Kidney (tissue), 13 donors: ENCODE measurements at regions not wholly inside any gene's neighbourhood (a gene's known extent, or its start where the extent isn't known, plus 50 kb on each side); places are given as distances from the start of the nearest gene placed in this dataset.

Experiments
- DNase-seq, 5 donors: peaks; one replicate each; pipeline ENCODE4 v3.0.0-alpha.2; 2013 to 2020
- FAIRE-seq: peaks from 2 replicates; lab custom pipeline; 2012; peaks lifted over from hg19 to GRCh38; lab: Jason Lieb, UNC
- H3K27ac ChIP-seq, 2 donors: one replicate each; pipeline ENCODE4 v1.7.0; 2013; ENCODE audit warnings: low read depth in 2 of 2, low read length in 2 of 2, inconsistent platforms in 1 of 2
- H3K27me3 ChIP-seq: one replicate; pipeline ENCODE4 v1.7.1; 2013; ENCODE audit warnings: low read length, inconsistent platforms; ENCODE audit not compliant: control insufficient read depth, insufficient read depth
- H3K36me3 ChIP-seq, 3 donors: one replicate each; pipeline versions ENCODE4 v1.7.0 to v1.7.1; 2013; ENCODE audit warnings: low read length in 3 of 3, control low read depth in 1 of 3, inconsistent platforms in 1 of 3; ENCODE audit not compliant: insufficient read depth in 3 of 3, control insufficient read depth in 2 of 3
- H3K4me1 ChIP-seq, 3 donors: one replicate each; pipeline versions ENCODE4 v1.7.0 to v1.7.1; 2013; ENCODE audit warnings: low read length in 3 of 3, inconsistent platforms in 1 of 3, low read depth in 1 of 3; ENCODE audit not compliant: control insufficient read depth in 2 of 3, insufficient read depth in 2 of 3
- H3K4me3 ChIP-seq, 3 donors: one replicate each; pipeline versions ENCODE4 v1.7.0 to v1.8.1; 2013; ENCODE audit warnings: low read length in 3 of 3, control low read depth in 1 of 3, inconsistent platforms in 1 of 3
- H3K9ac ChIP-seq, 3 donors: one replicate each; pipeline versions ENCODE4 v1.7.0 to v1.7.1; 2013; ENCODE audit warnings: low read length in 3 of 3, control low read depth in 1 of 3, inconsistent platforms in 1 of 3
- H3K9me3 ChIP-seq, 3 donors: one replicate each; pipeline versions ENCODE4 v1.7.0 to v1.7.1; 2013; ENCODE audit warnings: low read length in 3 of 3, control low read depth in 1 of 3, inconsistent platforms in 1 of 3; ENCODE audit not compliant: control insufficient read depth in 2 of 3, insufficient read depth in 1 of 3
- CTCF ChIP-seq: IDR thresholded peaks from 3 replicates; pipeline ENCODE4 v1.5.1; 2012; ENCODE audit warnings: mild to moderate bottlenecking, moderate library complexity, borderline replicate concordance; ENCODE audit not compliant: insufficient read depth; ENCODE audit errors: extremely low read depth
- intact Hi-C: fragments of 100-400 bp; cut with DNase I; formaldehyde crosslinking; loops from one replicate; pipeline ENCODE4 v1.11.1; 2022
- donor health status: control.
- donor health status: control.
- donor health status: control.
- donor health status: control.
- donor health status: control.
- donor health status: DM: yes; HTN: yes; CAD: no.
- donor health status: Normal renal cell carcinoma (clear cell type).

- H3K27me3 ChIP-seq = no peaks in the 10 kb centered on the region
- H3K4me3 ChIP-seq = no peak overlapping the region
- H3K27ac ChIP-seq = no peak overlapping the region
- no peak overlapping the region for H3K9ac ChIP-seq
- no peaks in the 10 kb centered on the region for H3K9me3 ChIP-seq
- intact Hi-C loops = no loop called here
- no peaks in the 10 kb centered on the region for H3K36me3 ChIP-seq
- peaks cover 0 to 2% (median 0%) of the 10 kb centered on the region in 3 donors for H3K4me1 ChIP-seq
- DNase-seq = no peak
- FAIRE-seq = no peak
- TF ChIP-seq CTCF = no peak
Measured at GRCh38 chr1:168375566-168376300, 95.1 kb downstream of the TBX19 start.

- no peak for TF ChIP-seq CTCF
- DNase-seq (no peak), FAIRE-seq (no peak)
- Histone ChIP-seq H3K9ac (no peak overlapping the region), H3K4me1 (peaks cover 0 to 2% (median 0%) of the 10 kb centered on the region in 3 donors), H3K4me3 (no peak overlapping the region), H3K36me3 (no peaks in the 10 kb centered on the region), H3K27ac (no peak overlapping the region), H3K27me3 (no peaks in the 10 kb centered on the region), H3K9me3 (no peaks in the 10 kb centered on the region)
- intact Hi-C loops = no loop called here
Measured at GRCh38 chr1:168374566-168374965, 93.9 kb downstream of the TBX19 start.

GRCh38 chr1:168373869-168374268 is 93.2 kb downstream of the TBX19 start:
- Histone ChIP-seq H3K27ac (no peak overlapping the region), H3K27me3 (no peaks in the 10 kb centered on the region), H3K4me1 (peaks cover 0 to 2% (median 0%) of the 10 kb centered on the region in 3 donors), H3K36me3 (no peaks in the 10 kb centered on the region), H3K9ac (no peak overlapping the region), H3K4me3 (no peak overlapping the region), H3K9me3 (no peaks in the 10 kb centered on the region)
- no peak for TF ChIP-seq CTCF
- no peak for FAIRE-seq
- intact Hi-C loops = no loop called here
- no peak for DNase-seq
